Testis (tissue), 2 donors: ENCODE measurements at regions not wholly inside any gene's neighbourhood (a gene's known extent, or its start where the extent isn't known, plus 50 kb on each side); places are given as distances from the start of the nearest gene placed in this dataset.

Experiments used
- DNase-seq: peaks from one replicate; pipeline ENCODE4 v3.0.0-alpha.2; 2019
- H3K27ac ChIP-seq, 2 donors: fragments of 200-600 bp; sonication (generic); one replicate each; pipeline ENCODE4 v1.5.1; 2019
- H3K27me3 ChIP-seq: fragments of 200-600 bp; sonication (generic); one replicate; pipeline ENCODE4 v1.5.1; 2019
- H3K36me3 ChIP-seq: fragments of 200-600 bp; sonication (generic); one replicate; pipeline ENCODE4 v1.5.1; 2017; ENCODE audit warnings: low read depth; ENCODE audit errors: missing control alignments
- H3K4me1 ChIP-seq: fragments of 200-600 bp; sonication (generic); one replicate; pipeline ENCODE4 v1.5.1; 2019
- H3K4me3 ChIP-seq, 2 donors: fragments of 200-600 bp; sonication (generic); one replicate each; pipeline ENCODE4 v1.5.1; 2017 to 2019
- H3K9me3 ChIP-seq: fragments of 200-600 bp; sonication (generic); one replicate; pipeline ENCODE4 v1.5.1; 2017
- CTCF ChIP-seq, 3 experiments: fragments of 450-650 bp in 2 of 3; fragments of 200-600 bp in 1 of 3; sonication (generic) in 1 of 3; IDR thresholded peaks; one replicate each; pipeline ENCODE4 v1.5.1; 2016 to 2019; ENCODE audit warnings: antibody characterized with exemption in 3 of 3, mild to moderate bottlenecking in 2 of 3, moderate library complexity in 1 of 3
- POLR2A ChIP-seq: fragments of 450-650 bp; IDR thresholded peaks from one replicate; pipeline ENCODE4 v1.6.1; 2017; ENCODE audit warnings: antibody characterized with exemption, mild to moderate bottlenecking, moderate library complexity
- WGBS, 2 donors: methylation state at CpG; one replicate each; pipeline ENCODE4 v1.1.5; 2018; 5-methylcytosine and 5-hydroxymethylcytosine counted together
- intact Hi-C: fragments of 100-400 bp; cut with DNase I; formaldehyde crosslinking; loops from one replicate; pipeline ENCODE4 v1.15.1; 2023; ENCODE audit warnings: low total_unique reads

GRCh38 chr12:105812366-105812765 is 326.4 kb downstream of the NUAK1 start:
- no peaks in the 10 kb centered on the region for H3K4me1 ChIP-seq
- TF ChIP-seq CTCF (IDR thresholded peaks at IDR 0.05) (no peak), POLR2A (no peak)
- no peaks in the 10 kb centered on the region for H3K36me3 ChIP-seq
- no peak for DNase-seq
- 61 to 80% methylated on average over 1 of the region's 1 CpG for WGBS, 2 donors
- no peaks in the 10 kb centered on the region for H3K9me3 ChIP-seq
- H3K27ac ChIP-seq, result no peak overlapping the region
- H3K27me3 ChIP-seq, result no peaks in the 10 kb centered on the region
- H3K4me3 ChIP-seq, result no peak overlapping the region
- intact Hi-C loops, result no loop called here

- Histone ChIP-seq H3K4me3 (no peak overlapping the region), H3K4me1 (no peaks in the 10 kb centered on the region), H3K9me3 (no peaks in the 10 kb centered on the region), H3K27me3 (no peaks in the 10 kb centered on the region), H3K27ac (no peak overlapping the region), H3K36me3 (no peaks in the 10 kb centered on the region)
- no peak for DNase-seq
- TF ChIP-seq CTCF (IDR thresholded peaks at IDR 0.05) (no peak), POLR2A (no peak)
- intact Hi-C loops, result no loop called here
- WGBS, 2 donors, result 63 to 77% methylated on average over 5 of the region's 5 CpGs
Measured at GRCh38 chr12:105813201-105813600, 325.6 kb downstream of the NUAK1 start.

- no peak for DNase-seq
- intact Hi-C loops, result no loop called here
- TF ChIP-seq POLR2A (no peak), CTCF (IDR thresholded peaks at IDR 0.05) (no peak)
- Histone ChIP-seq H3K36me3 (no peaks in the 10 kb centered on the region), H3K4me3 (no peak overlapping the region), H3K27ac (no peak overlapping the region), H3K4me1 (no peaks in the 10 kb centered on the region), H3K27me3 (no peaks in the 10 kb centered on the region), H3K9me3 (no peaks in the 10 kb centered on the region)
- 79 to 83% methylated on average over 4 of the region's 4 CpGs for WGBS, 2 donors
Measured at GRCh38 chr12:105814283-105814682, 324.5 kb downstream of the NUAK1 start.

- Histone ChIP-seq H3K9me3 (no peaks in the 10 kb centered on the region), H3K27ac (no peak overlapping the region), H3K4me1 (peaks cover 29% of the 10 kb centered on the region), H3K36me3 (no peaks in the 10 kb centered on the region), H3K4me3 (no peak overlapping the region), H3K27me3 (no peaks in the 10 kb centered on the region)
- TF ChIP-seq CTCF (IDR thresholded peaks at IDR 0.05) (no peak), POLR2A (no peak)
- intact Hi-C loops, result no loop called here
- no peak for DNase-seq
- WGBS, 2 donors, result 90 to 91% methylated on average over 2 of the region's 2 CpGs
Measured at GRCh38 chr12:105819549-105819948, 319.2 kb downstream of the NUAK1 start.

- H3K27ac ChIP-seq, result peak overlapping the region; percentile 44 to 60
- H3K27me3 ChIP-seq, result no peaks in the 10 kb centered on the region
- no peaks in the 10 kb centered on the region for H3K36me3 ChIP-seq
- DNase-seq, result peak; percentile 68
- 20 to 33% methylated on average over 5 of the region's 5 CpGs for WGBS, 2 donors
- peaks cover 29% of the 10 kb centered on the region for H3K4me1 ChIP-seq
- H3K4me3 ChIP-seq, result no peak overlapping the region
- no peak for TF ChIP-seq POLR2A
- no peaks in the 10 kb centered on the region for H3K9me3 ChIP-seq
- intact Hi-C loops, result no loop called here
Measured at GRCh38 chr12:105820429-105821125, 318.2 kb downstream of the NUAK1 start.
